MCF 10A (cell line): ENCODE measurements at regions not wholly inside any gene's neighbourhood (a gene's known extent, or its start where the extent isn't known, plus 50 kb on each side); places are given as distances from the start of the nearest gene placed in this dataset.

Source experiments
- BruUV-seq: library from RNA; stranded (reverse); fragments of 400-500 nt; replicated peaks from 2 replicates; lab custom pipeline; 2021; lab: Mats Ljungman, UMichigan
- CTCF ChIA-PET: fragments of 300-600 bp; sonication (Branson Sonifier 250); formaldehyde crosslinking; extraction: SDS; loops from one replicate; lab custom pipeline; 2021; ENCODE audit warnings: antibody characterized with exemption, inconsistent platforms; lab: Yijun Ruan, JAX
- POLR2A ChIA-PET: fragments of 300-600, 350-650 bp; sonication (Branson Sonifier 250); formaldehyde crosslinking; extraction: SDS; loops from one replicate; lab custom pipeline; 2020; ENCODE audit warnings: antibody characterized with exemption, inconsistent platforms; lab: Yijun Ruan, JAX
- DNase-seq: peaks from one replicate; pipeline ENCODE4 v3.0.0-alpha.2; 2018; ENCODE audit not compliant: unreplicated experiment
- H3K27ac Mint-ChIP-seq: one replicate; pipeline ENCODE4 v1.8.0; 2022; ENCODE audit warnings: mild to moderate bottlenecking, low read depth, mixed read lengths; ENCODE audit not compliant: unreplicated experiment
- H3K27me3 Mint-ChIP-seq: one replicate; pipeline ENCODE4 v1.8.0; 2022; ENCODE audit warnings: mixed read lengths; ENCODE audit not compliant: insufficient read depth, unreplicated experiment
- H3K36me3 Mint-ChIP-seq: one replicate; pipeline ENCODE4 v1.8.0; 2022; ENCODE audit warnings: mild to moderate bottlenecking, moderate library complexity, mixed read lengths; ENCODE audit not compliant: insufficient read depth, unreplicated experiment
- H3K4me1 Mint-ChIP-seq: one replicate; pipeline ENCODE4 v1.8.0; 2022; ENCODE audit warnings: mixed read lengths; ENCODE audit not compliant: insufficient read depth, unreplicated experiment
- H3K4me3 Mint-ChIP-seq: one replicate; pipeline ENCODE4 v1.8.0; 2022; ENCODE audit warnings: mild to moderate bottlenecking, moderate library complexity, mixed read lengths; ENCODE audit not compliant: unreplicated experiment
- H3K9me3 Mint-ChIP-seq: one replicate; pipeline ENCODE4 v1.8.0; 2022; ENCODE audit warnings: mixed read lengths; ENCODE audit not compliant: unreplicated experiment
- CTCF ChIP-seq: fragments of 200-600 bp; IDR thresholded peaks from one replicate; pipeline ENCODE4 v1.8.0; 2022; ENCODE audit warnings: antibody characterized with exemption, mild to moderate bottlenecking; ENCODE audit not compliant: unreplicated experiment
- intact Hi-C: fragments of 100-400 bp; cut with micrococcal nuclease; formaldehyde crosslinking; loops from 2 replicates; pipeline ENCODE4 v1.14.1; 2022

DNA sequence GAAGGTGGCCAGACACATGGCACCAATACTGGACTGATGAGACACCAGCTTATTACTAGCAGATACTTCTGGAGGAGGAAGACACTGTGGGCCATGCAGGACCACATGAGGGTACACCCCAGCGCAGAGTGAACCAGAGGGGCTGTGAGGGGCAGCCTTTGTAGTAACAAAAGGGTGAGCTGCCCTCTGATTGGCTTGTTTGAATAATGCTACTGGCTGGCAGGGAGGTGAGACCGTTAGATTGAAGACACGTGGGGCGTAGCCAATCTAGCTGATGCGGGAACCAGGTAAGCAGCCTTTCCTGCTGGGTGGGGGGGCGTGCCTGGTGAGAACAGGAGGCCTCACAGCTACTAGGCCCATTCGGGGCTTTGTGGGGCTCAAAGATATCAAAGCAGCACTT is 102.8 kb upstream of the SEC14L1 start:
- no peak for DNase-seq
- H3K36me3 Mint-ChIP-seq, result no peaks in the 10 kb centered on the region
- peaks cover 27% of the 10 kb centered on the region for H3K27me3 Mint-ChIP-seq
- CTCF ChIA-PET, result interaction anchor here (0.5 to 2.0 kb wide), 4 partner anchors 16 to 199 kb away, joined by 3 to 11 read pairs (median 4); no protein-coding TSS in a partner anchor
- TF ChIP-seq CTCF, result no peak
- H3K4me3 Mint-ChIP-seq, result no peak overlapping the region
- POLR2A ChIA-PET, result no interaction called here
- no peak overlapping the region for H3K27ac Mint-ChIP-seq
- H3K9me3 Mint-ChIP-seq, result no peaks in the 10 kb centered on the region
- BruUV-seq, result no TSS peak
- H3K4me1 Mint-ChIP-seq, result no peaks in the 10 kb centered on the region
- intact Hi-C loops, result no loop called here

GRCh38 chr17:77038884-77039555 is 101.7 kb upstream of the SEC14L1 start:
- no peak for DNase-seq
- H3K4me1 Mint-ChIP-seq, result no peaks in the 10 kb centered on the region
- H3K4me3 Mint-ChIP-seq, result no peak overlapping the region
- no peaks in the 10 kb centered on the region for H3K9me3 Mint-ChIP-seq
- no peaks in the 10 kb centered on the region for H3K36me3 Mint-ChIP-seq
- TF ChIP-seq CTCF, result no peak
- ChIA-PET CTCF (interaction anchor here (1.5 to 2.0 kb wide), 2 partner anchors 17 to 27 kb away, joined by 5 to 11 read pairs; no protein-coding TSS in a partner anchor), POLR2A (no interaction called here)
- no peak overlapping the region for H3K27ac Mint-ChIP-seq
- intact Hi-C loops, result no loop called here
- H3K27me3 Mint-ChIP-seq, result peaks cover 27% of the 10 kb centered on the region
- no TSS peak for BruUV-seq

GRCh38 chr17:77042476-77043231 is 98.1 kb upstream of the SEC14L1 start:
- no TSS peak for BruUV-seq
- no peak overlapping the region for H3K27ac Mint-ChIP-seq
- no peak for TF ChIP-seq CTCF
- H3K36me3 Mint-ChIP-seq, result no peaks in the 10 kb centered on the region
- H3K9me3 Mint-ChIP-seq, result no peaks in the 10 kb centered on the region
- intact Hi-C loops, result no loop called here
- peaks cover 9% of the 10 kb centered on the region for H3K4me1 Mint-ChIP-seq
- H3K4me3 Mint-ChIP-seq, result no peak overlapping the region
- DNase-seq, result no peak
- peaks cover 7% of the 10 kb centered on the region for H3K27me3 Mint-ChIP-seq
- CTCF ChIA-PET, result interaction anchor here (1.2 to 2.2 kb wide), 2 partner anchors 13 to 15 kb away, joined by 3 to 16 read pairs; no protein-coding TSS in a partner anchor
- POLR2A ChIA-PET, result interaction anchor here (0.7 kb wide), 1 partner anchor 18 kb away, joined by 3 read pairs; no protein-coding TSS in a partner anchor

- peak; percentile 73 for DNase-seq
- TF ChIP-seq CTCF, result no peak
- H3K27me3 Mint-ChIP-seq, result no peaks in the 10 kb centered on the region
- POLR2A ChIA-PET, result interaction anchor here (1.0 to 1.4 kb wide), 2 partner anchors 9 to 186 kb away, joined by 3 read pairs; no protein-coding TSS in a partner anchor
- peaks cover 9% of the 10 kb centered on the region for H3K4me1 Mint-ChIP-seq
- intact Hi-C loops, result no loop called here
- H3K27ac Mint-ChIP-seq, result no peak overlapping the region
- H3K4me3 Mint-ChIP-seq, result no peak overlapping the region
- BruUV-seq, result no TSS peak
- no peaks in the 10 kb centered on the region for H3K36me3 Mint-ChIP-seq
- CTCF ChIA-PET, result interaction anchor here (0.5 to 3.0 kb wide), 7 partner anchors 10 to 538 kb away, joined by 3 to 36 read pairs (median 4); partner anchors contain the start of gene MGAT5B
- H3K9me3 Mint-ChIP-seq, result no peaks in the 10 kb centered on the region
Observed at GRCh38 chr17:77045441-77046041, 95.2 kb upstream of the SEC14L1 start.
